ENCODE measurements at regions not wholly inside any gene's neighbourhood (a gene's known extent, or its start where the extent isn't known, plus 50 kb on each side); places are given as distances from the start of the nearest gene placed in this dataset.
"Not testable (repeated sequence)": the region's sequence is repeated elsewhere in the genome, so short reads cannot be mapped to it uniquely, and the experiment has no call there.

- TF ChIP-seq POLR2A, SPI1, POLR2AphosphoS5, TAF1 (IDR thresholded peaks at IDR 0.05; ENCODE audit: low read depth, low read length): not testable (repeated sequence)
These were observed 93.0 kb downstream of the OR4M2 start for GRCh38 chr15:22173029-22173998.
